WTC11 (cell line): ENCODE measurements at regions not wholly inside any gene's neighbourhood (a gene's known extent, or its start where the extent isn't known, plus 50 kb on each side); places are given as distances from the start of the nearest gene placed in this dataset.

Experiments
- ATAC-seq: fragments of 200-7000 bp; cut with Tn5 transposase; 2 replicates; pipeline ENCODE4 v1.10.0; 2021; ENCODE audit warnings: mild to moderate bottlenecking, moderate library complexity
- CTCF ChIA-PET: fragments of 300-600 bp; sonication (Branson Sonifier 250); formaldehyde crosslinking; loops from one replicate; lab custom pipeline; 2021; ENCODE audit warnings: antibody characterized with exemption; lab: Charles Lee
- POLR2A ChIA-PET: fragments of 350-600 bp; sonication (Branson Sonifier 250); formaldehyde crosslinking; loops from one replicate; lab custom pipeline; 2021; ENCODE audit warnings: antibody characterized with exemption; lab: Charles Lee
- DNase-seq: peaks from one replicate; pipeline ENCODE4 v3.0.0; 2021; ENCODE audit warnings: low spot score
- H3K27ac Mint-ChIP-seq: 2 replicates; pipeline ENCODE4 v1.8.0; 2021; ENCODE audit warnings: mixed read lengths
- H3K27me3 Mint-ChIP-seq: 2 replicates; pipeline ENCODE4 v1.8.0; 2021; ENCODE audit warnings: low read depth, mild to moderate bottlenecking, moderate library complexity, mixed read lengths
- H3K36me3 Mint-ChIP-seq: 2 replicates; pipeline ENCODE4 v1.8.0; 2021; ENCODE audit warnings: mixed read lengths
- H3K4me1 Mint-ChIP-seq: 2 replicates; pipeline ENCODE4 v1.8.0; 2022; ENCODE audit warnings: mixed read lengths
- H3K4me3 Mint-ChIP-seq: 2 replicates; pipeline ENCODE4 v1.8.0; 2021; ENCODE audit warnings: mild to moderate bottlenecking, moderate library complexity, mixed read lengths
- H3K9me3 Mint-ChIP-seq: 2 replicates; pipeline ENCODE4 v1.8.0; 2021; ENCODE audit warnings: mixed read lengths
- CBFB ChIP-seq: sonication (generic); formaldehyde crosslinking; IDR thresholded peaks from 2 replicates; pipeline ENCODE4 v1.8.1; 2022; ENCODE audit warnings: mild to moderate bottlenecking, low read depth, missing genetic modification reagents
- CREB1 ChIP-seq: sonication (generic); formaldehyde crosslinking; IDR thresholded peaks from 2 replicates; pipeline ENCODE4 v1.8.0; 2023; ENCODE audit warnings: mild to moderate bottlenecking, missing genetic modification reagents
- FOXJ3 ChIP-seq: sonication (generic); formaldehyde crosslinking; IDR thresholded peaks from 2 replicates; pipeline ENCODE4 v1.9.0; 2021; ENCODE audit warnings: missing genetic modification reagents, mild to moderate bottlenecking, borderline replicate concordance
- GTF2I ChIP-seq: fragments of 250-450 bp; sonication (Bioruptor Pico); conservative IDR thresholded peaks from 2 replicates; pipeline ENCODE4 v1.4.0; 2021; ENCODE audit warnings: mild to moderate bottlenecking
- JAZF1 ChIP-seq: fragments of 250-450 bp; sonication (Bioruptor Pico); IDR thresholded peaks from 2 replicates; pipeline ENCODE4 v1.9.0; 2021; ENCODE audit warnings: moderate library complexity, mild to moderate bottlenecking, inconsistent platforms
- KAT7 ChIP-seq: sonication (generic); formaldehyde crosslinking; IDR thresholded peaks from 2 replicates; pipeline ENCODE4 v1.8.1; 2023; ENCODE audit warnings: missing genetic modification reagents, mild to moderate bottlenecking, borderline replicate concordance
- MYBL2 ChIP-seq: sonication (generic); formaldehyde crosslinking; IDR thresholded peaks from 2 replicates; pipeline ENCODE4 v1.8.1; 2023; ENCODE audit warnings: mild to moderate bottlenecking, moderate library complexity, missing genetic modification reagents
- PRRX2 ChIP-seq: fragments of 250-450 bp; sonication (Bioruptor Pico); IDR thresholded peaks from 2 replicates; pipeline ENCODE4 v1.8.0; 2021; ENCODE audit warnings: mild to moderate bottlenecking
- SMAD3 ChIP-seq: sonication (generic); formaldehyde crosslinking; IDR thresholded peaks from 2 replicates; pipeline ENCODE4 v1.8.0; 2022; ENCODE audit warnings: missing genetic modification reagents, mild to moderate bottlenecking, borderline replicate concordance
- SMAD4 ChIP-seq: sonication (generic); formaldehyde crosslinking; IDR thresholded peaks from 2 replicates; pipeline ENCODE4 v1.8.0; 2022; ENCODE audit warnings: mild to moderate bottlenecking, missing genetic modification reagents
- TP53 ChIP-seq: sonication (generic); formaldehyde crosslinking; IDR thresholded peaks from 2 replicates; pipeline ENCODE4 v1.8.1; 2023; ENCODE audit warnings: mild to moderate bottlenecking, missing genetic modification reagents
- ZNF219 ChIP-seq: sonication (generic); formaldehyde crosslinking; IDR thresholded peaks from 2 replicates; pipeline ENCODE4 v1.8.0; 2023; ENCODE audit warnings: missing genetic modification reagents, mild to moderate bottlenecking, borderline replicate concordance
- TF ChIP-seq, protein P1 (sequence below): sonication (generic); formaldehyde crosslinking; IDR thresholded peaks from 2 replicates; pipeline ENCODE4 v1.8.1; 2023; ENCODE audit warnings: mild to moderate bottlenecking, missing genetic modification reagents, borderline replicate concordance
- TF ChIP-seq, protein P2 (sequence below): fragments of 250-450 bp; sonication (Bioruptor Pico); IDR thresholded peaks from 2 replicates; pipeline ENCODE4 v2.1.2; 2022; ENCODE audit warnings: mild to moderate bottlenecking, moderate library complexity
- TF ChIP-seq, protein P3 (sequence below): sonication (generic); formaldehyde crosslinking; IDR thresholded peaks from 2 replicates; pipeline ENCODE4 v1.8.0; 2023; ENCODE audit warnings: mild to moderate bottlenecking, missing genetic modification reagents
- TF ChIP-seq, protein P4 (sequence below): sonication (generic); formaldehyde crosslinking; IDR thresholded peaks from 2 replicates; pipeline ENCODE4 v1.8.1; 2023; ENCODE audit warnings: mild to moderate bottlenecking, missing genetic modification reagents, moderate library complexity

DNA sequence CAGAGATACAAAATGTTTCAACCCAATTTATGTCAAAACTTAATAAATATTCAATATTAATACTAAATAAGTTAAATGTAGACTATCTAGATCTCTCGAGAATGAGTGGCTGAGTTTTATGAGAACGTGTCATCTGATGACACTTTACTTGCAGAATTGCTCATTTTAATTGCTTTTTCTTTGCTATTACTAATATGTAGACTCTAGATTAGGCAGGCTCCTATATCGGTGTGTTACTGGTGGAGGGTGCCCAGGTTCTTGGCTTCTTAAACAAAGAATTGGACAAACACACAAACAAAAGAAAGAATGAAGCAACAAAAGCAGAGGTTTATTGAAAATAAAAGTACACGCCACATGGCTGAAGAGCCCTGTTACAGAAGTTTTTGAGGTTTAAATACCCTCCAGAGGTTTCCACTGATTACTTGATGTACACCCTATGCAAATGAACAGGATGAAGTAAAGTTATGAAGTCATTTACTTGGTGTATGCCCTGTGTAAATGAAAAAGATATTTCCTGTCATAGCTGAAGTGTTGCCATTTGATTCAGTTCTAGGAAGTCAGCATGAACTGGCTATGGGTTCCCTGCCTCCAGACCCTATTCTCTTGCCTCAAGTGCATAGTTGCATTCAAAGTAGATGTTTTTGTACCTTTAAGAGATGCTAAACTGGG is 122.9 kb upstream of the ITGA4 start:
- no peak overlapping the region for H3K4me3 Mint-ChIP-seq
- TF ChIP-seq GTF2I (CRISPR knock-in tag), result no peak
- no peak for TF ChIP-seq JAZF1 (CRISPR knock-in tag)
- TF ChIP-seq SMAD3, result no peak
- no peak for TF ChIP-seq ZNF219 (CRISPR knock-in tag)
- TF ChIP-seq, protein P1, sequence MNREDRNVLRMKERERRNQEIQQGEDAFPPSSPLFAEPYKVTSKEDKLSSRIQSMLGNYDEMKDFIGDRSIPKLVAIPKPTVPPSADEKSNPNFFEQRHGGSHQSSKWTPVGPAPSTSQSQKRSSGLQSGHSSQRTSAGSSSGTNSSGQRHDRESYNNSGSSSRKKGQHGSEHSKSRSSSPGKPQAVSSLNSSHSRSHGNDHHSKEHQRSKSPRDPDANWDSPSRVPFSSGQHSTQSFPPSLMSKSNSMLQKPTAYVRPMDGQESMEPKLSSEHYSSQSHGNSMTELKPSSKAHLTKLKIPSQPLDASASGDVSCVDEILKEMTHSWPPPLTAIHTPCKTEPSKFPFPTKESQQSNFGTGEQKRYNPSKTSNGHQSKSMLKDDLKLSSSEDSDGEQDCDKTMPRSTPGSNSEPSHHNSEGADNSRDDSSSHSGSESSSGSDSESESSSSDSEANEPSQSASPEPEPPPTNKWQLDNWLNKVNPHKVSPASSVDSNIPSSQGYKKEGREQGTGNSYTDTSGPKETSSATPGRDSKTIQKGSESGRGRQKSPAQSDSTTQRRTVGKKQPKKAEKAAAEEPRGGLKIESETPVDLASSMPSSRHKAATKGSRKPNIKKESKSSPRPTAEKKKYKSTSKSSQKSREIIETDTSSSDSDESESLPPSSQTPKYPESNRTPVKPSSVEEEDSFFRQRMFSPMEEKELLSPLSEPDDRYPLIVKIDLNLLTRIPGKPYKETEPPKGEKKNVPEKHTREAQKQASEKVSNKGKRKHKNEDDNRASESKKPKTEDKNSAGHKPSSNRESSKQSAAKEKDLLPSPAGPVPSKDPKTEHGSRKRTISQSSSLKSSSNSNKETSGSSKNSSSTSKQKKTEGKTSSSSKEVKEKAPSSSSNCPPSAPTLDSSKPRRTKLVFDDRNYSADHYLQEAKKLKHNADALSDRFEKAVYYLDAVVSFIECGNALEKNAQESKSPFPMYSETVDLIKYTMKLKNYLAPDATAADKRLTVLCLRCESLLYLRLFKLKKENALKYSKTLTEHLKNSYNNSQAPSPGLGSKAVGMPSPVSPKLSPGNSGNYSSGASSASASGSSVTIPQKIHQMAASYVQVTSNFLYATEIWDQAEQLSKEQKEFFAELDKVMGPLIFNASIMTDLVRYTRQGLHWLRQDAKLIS (CRISPR knock-in tag), result no peak
- TF ChIP-seq SMAD4 (CRISPR knock-in tag), result no peak
- TF ChIP-seq, protein P2, sequence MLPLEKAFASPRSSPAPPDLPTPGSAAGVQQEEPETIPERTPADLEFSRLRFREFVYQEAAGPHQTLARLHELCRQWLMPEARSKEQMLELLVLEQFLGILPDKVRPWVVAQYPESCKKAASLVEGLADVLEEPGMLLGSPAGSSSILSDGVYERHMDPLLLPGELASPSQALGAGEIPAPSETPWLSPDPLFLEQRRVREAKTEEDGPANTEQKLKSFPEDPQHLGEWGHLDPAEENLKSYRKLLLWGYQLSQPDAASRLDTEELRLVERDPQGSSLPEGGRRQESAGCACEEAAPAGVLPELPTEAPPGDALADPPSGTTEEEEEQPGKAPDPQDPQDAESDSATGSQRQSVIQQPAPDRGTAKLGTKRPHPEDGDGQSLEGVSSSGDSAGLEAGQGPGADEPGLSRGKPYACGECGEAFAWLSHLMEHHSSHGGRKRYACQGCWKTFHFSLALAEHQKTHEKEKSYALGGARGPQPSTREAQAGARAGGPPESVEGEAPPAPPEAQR (CRISPR knock-in tag), result no peak
- TF ChIP-seq TP53, result no peak
- TF ChIP-seq, protein P3, sequence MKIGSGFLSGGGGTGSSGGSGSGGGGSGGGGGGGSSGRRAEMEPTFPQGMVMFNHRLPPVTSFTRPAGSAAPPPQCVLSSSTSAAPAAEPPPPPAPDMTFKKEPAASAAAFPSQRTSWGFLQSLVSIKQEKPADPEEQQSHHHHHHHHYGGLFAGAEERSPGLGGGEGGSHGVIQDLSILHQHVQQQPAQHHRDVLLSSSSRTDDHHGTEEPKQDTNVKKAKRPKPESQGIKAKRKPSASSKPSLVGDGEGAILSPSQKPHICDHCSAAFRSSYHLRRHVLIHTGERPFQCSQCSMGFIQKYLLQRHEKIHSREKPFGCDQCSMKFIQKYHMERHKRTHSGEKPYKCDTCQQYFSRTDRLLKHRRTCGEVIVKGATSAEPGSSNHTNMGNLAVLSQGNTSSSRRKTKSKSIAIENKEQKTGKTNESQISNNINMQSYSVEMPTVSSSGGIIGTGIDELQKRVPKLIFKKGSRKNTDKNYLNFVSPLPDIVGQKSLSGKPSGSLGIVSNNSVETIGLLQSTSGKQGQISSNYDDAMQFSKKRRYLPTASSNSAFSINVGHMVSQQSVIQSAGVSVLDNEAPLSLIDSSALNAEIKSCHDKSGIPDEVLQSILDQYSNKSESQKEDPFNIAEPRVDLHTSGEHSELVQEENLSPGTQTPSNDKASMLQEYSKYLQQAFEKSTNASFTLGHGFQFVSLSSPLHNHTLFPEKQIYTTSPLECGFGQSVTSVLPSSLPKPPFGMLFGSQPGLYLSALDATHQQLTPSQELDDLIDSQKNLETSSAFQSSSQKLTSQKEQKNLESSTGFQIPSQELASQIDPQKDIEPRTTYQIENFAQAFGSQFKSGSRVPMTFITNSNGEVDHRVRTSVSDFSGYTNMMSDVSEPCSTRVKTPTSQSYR (CRISPR knock-in tag), result no peak
- no peak for TF ChIP-seq KAT7
- TF ChIP-seq, protein P4, sequence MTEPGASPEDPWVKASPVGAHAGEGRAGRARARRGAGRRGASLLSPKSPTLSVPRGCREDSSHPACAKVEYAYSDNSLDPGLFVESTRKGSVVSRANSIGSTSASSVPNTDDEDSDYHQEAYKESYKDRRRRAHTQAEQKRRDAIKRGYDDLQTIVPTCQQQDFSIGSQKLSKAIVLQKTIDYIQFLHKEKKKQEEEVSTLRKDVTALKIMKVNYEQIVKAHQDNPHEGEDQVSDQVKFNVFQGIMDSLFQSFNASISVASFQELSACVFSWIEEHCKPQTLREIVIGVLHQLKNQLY (CRISPR knock-in tag), result no peak
- TF ChIP-seq FOXJ3 (CRISPR knock-in tag), result no peak
- no peak for TF ChIP-seq MYBL2 (CRISPR knock-in tag)
- no peak overlapping the region for H3K27ac Mint-ChIP-seq
- no peaks in the 10 kb centered on the region for H3K36me3 Mint-ChIP-seq
- peaks cover 21% of the 10 kb centered on the region for H3K9me3 Mint-ChIP-seq
- DNase-seq (no peak), ATAC-seq (no peak)
- peaks cover 12% of the 10 kb centered on the region for H3K4me1 Mint-ChIP-seq
- CTCF ChIA-PET, result no interaction called here
- no peaks in the 10 kb centered on the region for H3K27me3 Mint-ChIP-seq
- POLR2A ChIA-PET, result no interaction called here

DNA sequence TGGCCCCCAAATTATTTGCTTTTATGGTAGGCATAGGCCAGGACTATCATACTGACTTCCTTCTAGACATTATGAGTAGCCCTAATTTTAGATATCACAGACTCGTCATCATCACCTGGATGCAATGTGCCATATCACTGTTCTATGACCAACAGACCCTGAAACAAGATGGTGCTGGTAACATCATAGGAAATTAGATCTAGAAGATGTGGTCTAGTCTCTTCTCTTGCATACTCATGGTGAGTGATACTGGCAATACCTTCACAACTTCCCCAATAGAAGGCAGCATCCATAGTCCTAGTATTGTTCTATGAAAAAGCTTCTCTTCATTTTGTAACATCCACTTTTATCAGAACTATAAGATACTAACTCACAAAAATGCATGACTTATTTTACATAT is 116.3 kb upstream of the ITGA4 start:
- ATAC-seq (no peak), DNase-seq (no peak)
- no peak overlapping the region for H3K27ac Mint-ChIP-seq
- no peak overlapping the region for H3K4me3 Mint-ChIP-seq
- ChIA-PET CTCF (no interaction called here), POLR2A (no interaction called here)
- no peaks in the 10 kb centered on the region for H3K36me3 Mint-ChIP-seq
- TF ChIP-seq CBFB (CRISPR knock-in tag) (no peak), CREB1 (no peak), PRRX2 (CRISPR knock-in tag) (no peak)
- TF ChIP-seq, protein P2 (CRISPR knock-in tag), result no peak
- H3K9me3 Mint-ChIP-seq, result peaks cover 10% of the 10 kb centered on the region
- H3K4me1 Mint-ChIP-seq, result peaks cover 4% of the 10 kb centered on the region
- H3K27me3 Mint-ChIP-seq, result no peaks in the 10 kb centered on the region
